Panc1 (cell line): ENCODE measurements at regions not wholly inside any gene's neighbourhood (a gene's known extent, or its start where the extent isn't known, plus 50 kb on each side); places are given as distances from the start of the nearest gene placed in this dataset.
"Not testable (repeated sequence)": the region's sequence is repeated elsewhere in the genome, so short reads cannot be mapped to it uniquely, and the experiment has no call there.

Experiments
- POLR2AphosphoS5 ChIP-seq: IDR thresholded peaks from 2 replicates; pipeline ENCODE4 v1.6.1; 2012; ENCODE audit warnings: mild to moderate bottlenecking, low read depth, low read length, moderate library complexity
- SIN3A ChIP-seq: IDR thresholded peaks from 2 replicates; pipeline ENCODE4 v1.6.1; 2012; ENCODE audit warnings: low read depth, mild to moderate bottlenecking, low read length, moderate library complexity, borderline replicate concordance; ENCODE audit not compliant: insufficient read depth
- TCF7L2 ChIP-seq: IDR thresholded peaks from 2 replicates; pipeline ENCODE4 v1.6.1; 2011; ENCODE audit warnings: mild to moderate bottlenecking, low read depth, low read length, inconsistent platforms
- TF ChIP-seq, protein P1 (sequence below): fragments of 450-650 bp; IDR thresholded peaks from 2 replicates; pipeline ENCODE4 v1.5.1; 2017; ENCODE audit warnings: mild to moderate bottlenecking
- TF ChIP-seq, protein P2 (sequence below), 2 experiments: IDR thresholded peaks; 2 replicates each; pipeline ENCODE4 v1.6.1; 2011 to 2012; ENCODE audit warnings: low read depth in 2 of 2, control low read depth in 1 of 2, low read length in 1 of 2, mild to moderate bottlenecking in 1 of 2, moderate library complexity in 1 of 2; ENCODE audit not compliant: insufficient read depth in 1 of 2

DNA sequence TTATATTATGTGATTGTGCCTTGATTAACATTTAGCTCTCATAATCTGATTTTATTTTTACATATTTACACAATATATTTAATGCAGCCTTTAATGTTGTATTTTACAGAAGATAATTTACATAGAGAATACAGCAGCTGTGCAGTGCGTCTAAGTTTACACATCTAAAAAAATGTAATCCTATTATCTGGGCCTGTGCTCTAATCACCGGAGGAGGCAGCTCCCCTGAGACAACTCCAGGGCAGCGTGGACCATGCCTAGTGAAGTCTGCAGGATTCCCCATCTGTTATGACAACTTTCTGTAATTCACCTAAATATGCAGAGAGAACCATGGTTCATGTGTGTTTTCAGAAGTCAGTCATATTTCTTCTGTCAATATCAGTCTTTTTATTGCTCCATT, 1149.3 kb downstream of the TMEM121 start:
- TF ChIP-seq, protein P1, sequence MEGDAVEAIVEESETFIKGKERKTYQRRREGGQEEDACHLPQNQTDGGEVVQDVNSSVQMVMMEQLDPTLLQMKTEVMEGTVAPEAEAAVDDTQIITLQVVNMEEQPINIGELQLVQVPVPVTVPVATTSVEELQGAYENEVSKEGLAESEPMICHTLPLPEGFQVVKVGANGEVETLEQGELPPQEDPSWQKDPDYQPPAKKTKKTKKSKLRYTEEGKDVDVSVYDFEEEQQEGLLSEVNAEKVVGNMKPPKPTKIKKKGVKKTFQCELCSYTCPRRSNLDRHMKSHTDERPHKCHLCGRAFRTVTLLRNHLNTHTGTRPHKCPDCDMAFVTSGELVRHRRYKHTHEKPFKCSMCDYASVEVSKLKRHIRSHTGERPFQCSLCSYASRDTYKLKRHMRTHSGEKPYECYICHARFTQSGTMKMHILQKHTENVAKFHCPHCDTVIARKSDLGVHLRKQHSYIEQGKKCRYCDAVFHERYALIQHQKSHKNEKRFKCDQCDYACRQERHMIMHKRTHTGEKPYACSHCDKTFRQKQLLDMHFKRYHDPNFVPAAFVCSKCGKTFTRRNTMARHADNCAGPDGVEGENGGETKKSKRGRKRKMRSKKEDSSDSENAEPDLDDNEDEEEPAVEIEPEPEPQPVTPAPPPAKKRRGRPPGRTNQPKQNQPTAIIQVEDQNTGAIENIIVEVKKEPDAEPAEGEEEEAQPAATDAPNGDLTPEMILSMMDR, result not testable (repeated sequence)
- not testable (repeated sequence) for TF ChIP-seq POLR2AphosphoS5, TCF7L2, SIN3A
- TF ChIP-seq, protein P2, sequence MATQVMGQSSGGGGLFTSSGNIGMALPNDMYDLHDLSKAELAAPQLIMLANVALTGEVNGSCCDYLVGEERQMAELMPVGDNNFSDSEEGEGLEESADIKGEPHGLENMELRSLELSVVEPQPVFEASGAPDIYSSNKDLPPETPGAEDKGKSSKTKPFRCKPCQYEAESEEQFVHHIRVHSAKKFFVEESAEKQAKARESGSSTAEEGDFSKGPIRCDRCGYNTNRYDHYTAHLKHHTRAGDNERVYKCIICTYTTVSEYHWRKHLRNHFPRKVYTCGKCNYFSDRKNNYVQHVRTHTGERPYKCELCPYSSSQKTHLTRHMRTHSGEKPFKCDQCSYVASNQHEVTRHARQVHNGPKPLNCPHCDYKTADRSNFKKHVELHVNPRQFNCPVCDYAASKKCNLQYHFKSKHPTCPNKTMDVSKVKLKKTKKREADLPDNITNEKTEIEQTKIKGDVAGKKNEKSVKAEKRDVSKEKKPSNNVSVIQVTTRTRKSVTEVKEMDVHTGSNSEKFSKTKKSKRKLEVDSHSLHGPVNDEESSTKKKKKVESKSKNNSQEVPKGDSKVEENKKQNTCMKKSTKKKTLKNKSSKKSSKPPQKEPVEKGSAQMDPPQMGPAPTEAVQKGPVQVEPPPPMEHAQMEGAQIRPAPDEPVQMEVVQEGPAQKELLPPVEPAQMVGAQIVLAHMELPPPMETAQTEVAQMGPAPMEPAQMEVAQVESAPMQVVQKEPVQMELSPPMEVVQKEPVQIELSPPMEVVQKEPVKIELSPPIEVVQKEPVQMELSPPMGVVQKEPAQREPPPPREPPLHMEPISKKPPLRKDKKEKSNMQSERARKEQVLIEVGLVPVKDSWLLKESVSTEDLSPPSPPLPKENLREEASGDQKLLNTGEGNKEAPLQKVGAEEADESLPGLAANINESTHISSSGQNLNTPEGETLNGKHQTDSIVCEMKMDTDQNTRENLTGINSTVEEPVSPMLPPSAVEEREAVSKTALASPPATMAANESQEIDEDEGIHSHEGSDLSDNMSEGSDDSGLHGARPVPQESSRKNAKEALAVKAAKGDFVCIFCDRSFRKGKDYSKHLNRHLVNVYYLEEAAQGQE (IDR thresholded peaks at IDR 0.05; ENCODE audit: insufficient read depth in 1 of 2, low read depth in 2 of 2, low read length in 1 of 2), result not testable (repeated sequence)
